ES-I3 (cell line): ENCODE measurements at regions not wholly inside any gene's neighbourhood (a gene's known extent, or its start where the extent isn't known, plus 50 kb on each side); places are given as distances from the start of the nearest gene placed in this dataset.

ENCODE experiments used
- H3K36me3 ChIP-seq: 2 replicates; pipeline ENCODE4 v1.6.1; 2013; ENCODE audit warnings: mild to moderate bottlenecking, low read length, control low read depth, moderate library complexity; ENCODE audit not compliant: insufficient read depth
- H3K4me1 ChIP-seq: 2 replicates; pipeline ENCODE4 v1.6.1; 2013; ENCODE audit warnings: mild to moderate bottlenecking, control low read depth, low read length; ENCODE audit not compliant: insufficient read depth
- H3K9ac ChIP-seq: 2 replicates; pipeline ENCODE4 v1.6.1; 2013; ENCODE audit warnings: low read depth, mild to moderate bottlenecking, low read length, moderate library complexity
- H3K9me3 ChIP-seq: 2 replicates; pipeline ENCODE4 v1.6.1; 2013; ENCODE audit warnings: mild to moderate bottlenecking, low read length, moderate library complexity; ENCODE audit not compliant: control insufficient read depth, insufficient read depth

- Histone ChIP-seq H3K4me1 (no peaks in the 10 kb centered on the region), H3K36me3 (no peaks in the 10 kb centered on the region), H3K9me3 (no peaks in the 10 kb centered on the region), H3K9ac (no peak overlapping the region)
Measured at GRCh38 chr2:77939801-77940200, 417.6 kb upstream of the LRRTM4 start.

GRCh38 chr2:77954931-77955330 lies 432.8 kb upstream of the LRRTM4 start:
- H3K36me3 ChIP-seq: no peaks in the 10 kb centered on the region

GRCh38 chr2:77962943-77963342 lies 440.8 kb upstream of the LRRTM4 start:
- H3K4me1 ChIP-seq: no peaks in the 10 kb centered on the region
- H3K9me3 ChIP-seq: no peaks in the 10 kb centered on the region
- H3K36me3 ChIP-seq: no peaks in the 10 kb centered on the region

More at GRCh38 chr2:77954931-77955330, 432.8 kb upstream of the LRRTM4 start:
- Histone ChIP-seq H3K9me3 (no peaks in the 10 kb centered on the region), H3K9ac (no peak overlapping the region), H3K4me1 (no peaks in the 10 kb centered on the region)

GRCh38 chr2:77977471-77978063 lies 455.4 kb upstream of the LRRTM4 start:
- no peak overlapping the region for H3K9ac ChIP-seq
- H3K36me3 ChIP-seq: no peaks in the 10 kb centered on the region
- no peaks in the 10 kb centered on the region; the same call in 1 of the 2 replicates for H3K4me1 ChIP-seq
- H3K9me3 ChIP-seq: no peaks in the 10 kb centered on the region

More at GRCh38 chr2:77962943-77963342, 440.8 kb upstream of the LRRTM4 start:
- H3K9ac ChIP-seq: no peak overlapping the region

GRCh38 chr2:77995161-77995560 lies 473.0 kb upstream of the LRRTM4 start:
- H3K36me3 ChIP-seq: no peaks in the 10 kb centered on the region
- H3K4me1 ChIP-seq: no peaks in the 10 kb centered on the region
- no peak overlapping the region for H3K9ac ChIP-seq

GRCh38 chr2:77999376-77999775 lies 477.2 kb upstream of the LRRTM4 start:
- H3K9me3 ChIP-seq: no peaks in the 10 kb centered on the region
- no peaks in the 10 kb centered on the region for H3K4me1 ChIP-seq
- H3K9ac ChIP-seq: no peak overlapping the region
- no peaks in the 10 kb centered on the region for H3K36me3 ChIP-seq

More at GRCh38 chr2:77995161-77995560, 473.0 kb upstream of the LRRTM4 start:
- H3K9me3 ChIP-seq: no peaks in the 10 kb centered on the region

- Histone ChIP-seq H3K9ac (no peak overlapping the region), H3K4me1 (no peaks in the 10 kb centered on the region), H3K36me3 (no peaks in the 10 kb centered on the region), H3K9me3 (no peaks in the 10 kb centered on the region)
Measured at GRCh38 chr2:78009289-78009688, 487.1 kb upstream of the LRRTM4 start.

- Histone ChIP-seq H3K9me3 (no peaks in the 10 kb centered on the region), H3K9ac (no peak overlapping the region), H3K4me1 (no peaks in the 10 kb centered on the region), H3K36me3 (no peaks in the 10 kb centered on the region)
Measured at GRCh38 chr2:78011251-78011650, 489.1 kb upstream of the LRRTM4 start.

GRCh38 chr2:78020491-78020890 lies 498.3 kb upstream of the LRRTM4 start:
- no peaks in the 10 kb centered on the region for H3K36me3 ChIP-seq

GRCh38 chr2:78023356-78023755 lies 501.2 kb upstream of the LRRTM4 start:
- Histone ChIP-seq H3K9ac (no peak overlapping the region), H3K9me3 (no peaks in the 10 kb centered on the region; the same call in 1 of the 2 replicates), H3K4me1 (no peaks in the 10 kb centered on the region), H3K36me3 (no peaks in the 10 kb centered on the region)

More at GRCh38 chr2:78020491-78020890, 498.3 kb upstream of the LRRTM4 start:
- Histone ChIP-seq H3K9me3 (no peaks in the 10 kb centered on the region; the same call in 1 of the 2 replicates), H3K4me1 (no peaks in the 10 kb centered on the region), H3K9ac (no peak overlapping the region)

- peaks cover 5% of the 10 kb centered on the region for H3K9me3 ChIP-seq
- H3K4me1 ChIP-seq: no peaks in the 10 kb centered on the region
- no peak overlapping the region for H3K9ac ChIP-seq
- no peaks in the 10 kb centered on the region for H3K36me3 ChIP-seq
Measured at GRCh38 chr2:78024996-78025395, 502.8 kb upstream of the LRRTM4 start.

GRCh38 chr2:78029392-78029995 lies 507.3 kb upstream of the LRRTM4 start:
- Histone ChIP-seq H3K36me3 (no peaks in the 10 kb centered on the region), H3K9me3 (peaks cover 5% of the 10 kb centered on the region), H3K4me1 (no peaks in the 10 kb centered on the region), H3K9ac (no peak overlapping the region)

- peaks cover 3% of the 10 kb centered on the region for H3K9me3 ChIP-seq
- H3K9ac ChIP-seq: no peak overlapping the region
- H3K4me1 ChIP-seq: peaks cover 8% of the 10 kb centered on the region; the same call in 1 of the 2 replicates
- no peaks in the 10 kb centered on the region for H3K36me3 ChIP-seq
Measured at GRCh38 chr2:78034706-78035105, 512.5 kb upstream of the LRRTM4 start.

- Histone ChIP-seq H3K4me1 (peaks cover 8% of the 10 kb centered on the region; the same call in 1 of the 2 replicates), H3K9ac (no peak overlapping the region), H3K9me3 (no peaks in the 10 kb centered on the region), H3K36me3 (no peaks in the 10 kb centered on the region)
Measured at GRCh38 chr2:78035804-78036203, 513.6 kb upstream of the LRRTM4 start.

- Histone ChIP-seq H3K9ac (no peak overlapping the region), H3K4me1 (no peaks in the 10 kb centered on the region), H3K36me3 (no peaks in the 10 kb centered on the region), H3K9me3 (peaks cover 8% of the 10 kb centered on the region; the same call in 1 of the 2 replicates)
Measured at GRCh38 chr2:78051480-78051879, 529.3 kb upstream of the LRRTM4 start.
